WTC11 (cell line): ENCODE measurements at regions not wholly inside any gene's neighbourhood (a gene's known extent, or its start where the extent isn't known, plus 50 kb on each side); places are given as distances from the start of the nearest gene placed in this dataset.
A peak's percentile ranks its signal among the peaks of the same experiment; 100 is the strongest.

Experiments
- ATAC-seq: fragments of 200-7000 bp; cut with Tn5 transposase; 2 replicates; pipeline ENCODE4 v1.10.0; 2021; ENCODE audit warnings: mild to moderate bottlenecking, moderate library complexity
- CTCF ChIA-PET: fragments of 300-600 bp; sonication (Branson Sonifier 250); formaldehyde crosslinking; loops from one replicate; lab custom pipeline; 2021; ENCODE audit warnings: antibody characterized with exemption; lab: Charles Lee
- POLR2A ChIA-PET: fragments of 350-600 bp; sonication (Branson Sonifier 250); formaldehyde crosslinking; loops from one replicate; lab custom pipeline; 2021; ENCODE audit warnings: antibody characterized with exemption; lab: Charles Lee
- DNase-seq: peaks from one replicate; pipeline ENCODE4 v3.0.0; 2021; ENCODE audit warnings: low spot score
- H3K27ac Mint-ChIP-seq: 2 replicates; pipeline ENCODE4 v1.8.0; 2021; ENCODE audit warnings: mixed read lengths
- H3K27me3 Mint-ChIP-seq: 2 replicates; pipeline ENCODE4 v1.8.0; 2021; ENCODE audit warnings: low read depth, mild to moderate bottlenecking, moderate library complexity, mixed read lengths
- H3K36me3 Mint-ChIP-seq: 2 replicates; pipeline ENCODE4 v1.8.0; 2021; ENCODE audit warnings: mixed read lengths
- H3K4me1 Mint-ChIP-seq: 2 replicates; pipeline ENCODE4 v1.8.0; 2022; ENCODE audit warnings: mixed read lengths
- H3K4me3 Mint-ChIP-seq: 2 replicates; pipeline ENCODE4 v1.8.0; 2021; ENCODE audit warnings: mild to moderate bottlenecking, moderate library complexity, mixed read lengths
- H3K9me3 Mint-ChIP-seq: 2 replicates; pipeline ENCODE4 v1.8.0; 2021; ENCODE audit warnings: mixed read lengths
- ATF1 ChIP-seq: sonication (generic); formaldehyde crosslinking; IDR thresholded peaks from 2 replicates; pipeline ENCODE4 v1.8.1; 2023; ENCODE audit warnings: mild to moderate bottlenecking, moderate library complexity, missing genetic modification reagents
- CTCF ChIP-seq: fragments of 200-600 bp; IDR thresholded peaks from 2 replicates; pipeline ENCODE4 v1.8.0; 2022; ENCODE audit warnings: antibody characterized with exemption
- ELF4 ChIP-seq: sonication (generic); formaldehyde crosslinking; IDR thresholded peaks from 2 replicates; pipeline ENCODE4 v1.8.1; 2022; ENCODE audit warnings: low read depth, mild to moderate bottlenecking, moderate library complexity, missing genetic modification reagents
- FOXK1 ChIP-seq: sonication (generic); formaldehyde crosslinking; IDR thresholded peaks from 2 replicates; pipeline ENCODE4 v1.8.0; 2022; ENCODE audit warnings: mild to moderate bottlenecking, moderate library complexity, missing genetic modification reagents
- GABPB1 ChIP-seq: sonication (generic); formaldehyde crosslinking; IDR thresholded peaks from 2 replicates; pipeline ENCODE4 v1.8.1; 2023; ENCODE audit warnings: mild to moderate bottlenecking, missing genetic modification reagents
- GRHL2 ChIP-seq: fragments of 250-450 bp; sonication (Bioruptor Pico); IDR thresholded peaks from 2 replicates; pipeline ENCODE4 v1.8.0; 2022; ENCODE audit warnings: mild to moderate bottlenecking, moderate library complexity; ENCODE audit not compliant: insufficient replicate concordance, severe bottlenecking
- GTF2I ChIP-seq: fragments of 250-450 bp; sonication (Bioruptor Pico); conservative IDR thresholded peaks from 2 replicates; pipeline ENCODE4 v1.4.0; 2021; ENCODE audit warnings: mild to moderate bottlenecking
- JAZF1 ChIP-seq: fragments of 250-450 bp; sonication (Bioruptor Pico); IDR thresholded peaks from 2 replicates; pipeline ENCODE4 v1.9.0; 2021; ENCODE audit warnings: moderate library complexity, mild to moderate bottlenecking, inconsistent platforms
- NFATC4 ChIP-seq: fragments of 250-450 bp; sonication (Bioruptor Pico); IDR thresholded peaks from 2 replicates; pipeline ENCODE4 v1.9.0; 2021; ENCODE audit warnings: mild to moderate bottlenecking
- NR3C1 ChIP-seq: sonication (generic); formaldehyde crosslinking; conservative IDR thresholded peaks from 2 replicates; pipeline ENCODE4 v1.8.1; 2023; ENCODE audit warnings: low read depth, mild to moderate bottlenecking, missing genetic modification reagents
- SOX15 ChIP-seq: fragments of 250-450 bp; sonication (Bioruptor Pico); IDR thresholded peaks from 2 replicates; pipeline ENCODE4 v1.9.0; 2021; ENCODE audit warnings: mild to moderate bottlenecking
- TCF7 ChIP-seq: sonication (generic); formaldehyde crosslinking; IDR thresholded peaks from 2 replicates; pipeline ENCODE4 v1.8.0; 2022; ENCODE audit warnings: mild to moderate bottlenecking, low read depth, missing genetic modification reagents, moderate library complexity
- TEAD4 ChIP-seq: sonication (generic); formaldehyde crosslinking; IDR thresholded peaks from 2 replicates; pipeline ENCODE4 v1.8.0; 2022; ENCODE audit warnings: mild to moderate bottlenecking, missing genetic modification reagents
- ZNF232 ChIP-seq: sonication (generic); formaldehyde crosslinking; IDR thresholded peaks from 2 replicates; pipeline ENCODE4 v1.8.0; 2022; ENCODE audit warnings: mild to moderate bottlenecking, missing genetic modification reagents
- ZNF396 ChIP-seq: fragments of 250-450 bp; sonication (Bioruptor Pico); IDR thresholded peaks from 2 replicates; pipeline ENCODE4 v1.8.0; 2021; ENCODE audit warnings: mild to moderate bottlenecking, moderate library complexity, borderline replicate concordance
- ZNF416 ChIP-seq: fragments of 250-450 bp; sonication (Bioruptor Pico); IDR thresholded peaks from 2 replicates; pipeline ENCODE4 v1.9.0; 2021; ENCODE audit warnings: mild to moderate bottlenecking, inconsistent platforms
- ZSCAN18 ChIP-seq: fragments of 250-450 bp; sonication (Bioruptor Pico); IDR thresholded peaks from 2 replicates; pipeline ENCODE4 v2.1.2; 2022; ENCODE audit warnings: mild to moderate bottlenecking, moderate library complexity
- TF ChIP-seq, protein P1 (sequence below): fragments of 250-450 bp; sonication (Bioruptor Pico); IDR thresholded peaks from 2 replicates; pipeline ENCODE4 v1.9.0; 2021; ENCODE audit warnings: mild to moderate bottlenecking, borderline replicate concordance
- TF ChIP-seq, protein P2 (sequence below): sonication (generic); formaldehyde crosslinking; IDR thresholded peaks from 2 replicates; pipeline ENCODE4 v1.8.1; 2023; ENCODE audit warnings: mild to moderate bottlenecking, missing genetic modification reagents, borderline replicate concordance
- TF ChIP-seq, protein P3 (sequence below): sonication (generic); formaldehyde crosslinking; IDR thresholded peaks from 2 replicates; pipeline ENCODE4 v1.8.0; 2022; ENCODE audit warnings: mild to moderate bottlenecking, missing genetic modification reagents
- TF ChIP-seq, protein P4 (sequence below): sonication (generic); formaldehyde crosslinking; IDR thresholded peaks from 2 replicates; pipeline ENCODE4 v1.8.0; 2022; ENCODE audit warnings: mild to moderate bottlenecking, missing genetic modification reagents

GRCh38 chr4:155593793-155594192 lies 72.9 kb upstream of the GUCY1A1 start:
- ATAC-seq (peak; percentile 87), DNase-seq (no peak)
- no peak overlapping the region for H3K27ac Mint-ChIP-seq
- H3K27me3 Mint-ChIP-seq = peaks cover 10% of the 10 kb centered on the region; the same call in 1 of the 2 replicates
- POLR2A ChIA-PET = no interaction called here
- no peaks in the 10 kb centered on the region for H3K9me3 Mint-ChIP-seq
- TF ChIP-seq, protein P1, sequence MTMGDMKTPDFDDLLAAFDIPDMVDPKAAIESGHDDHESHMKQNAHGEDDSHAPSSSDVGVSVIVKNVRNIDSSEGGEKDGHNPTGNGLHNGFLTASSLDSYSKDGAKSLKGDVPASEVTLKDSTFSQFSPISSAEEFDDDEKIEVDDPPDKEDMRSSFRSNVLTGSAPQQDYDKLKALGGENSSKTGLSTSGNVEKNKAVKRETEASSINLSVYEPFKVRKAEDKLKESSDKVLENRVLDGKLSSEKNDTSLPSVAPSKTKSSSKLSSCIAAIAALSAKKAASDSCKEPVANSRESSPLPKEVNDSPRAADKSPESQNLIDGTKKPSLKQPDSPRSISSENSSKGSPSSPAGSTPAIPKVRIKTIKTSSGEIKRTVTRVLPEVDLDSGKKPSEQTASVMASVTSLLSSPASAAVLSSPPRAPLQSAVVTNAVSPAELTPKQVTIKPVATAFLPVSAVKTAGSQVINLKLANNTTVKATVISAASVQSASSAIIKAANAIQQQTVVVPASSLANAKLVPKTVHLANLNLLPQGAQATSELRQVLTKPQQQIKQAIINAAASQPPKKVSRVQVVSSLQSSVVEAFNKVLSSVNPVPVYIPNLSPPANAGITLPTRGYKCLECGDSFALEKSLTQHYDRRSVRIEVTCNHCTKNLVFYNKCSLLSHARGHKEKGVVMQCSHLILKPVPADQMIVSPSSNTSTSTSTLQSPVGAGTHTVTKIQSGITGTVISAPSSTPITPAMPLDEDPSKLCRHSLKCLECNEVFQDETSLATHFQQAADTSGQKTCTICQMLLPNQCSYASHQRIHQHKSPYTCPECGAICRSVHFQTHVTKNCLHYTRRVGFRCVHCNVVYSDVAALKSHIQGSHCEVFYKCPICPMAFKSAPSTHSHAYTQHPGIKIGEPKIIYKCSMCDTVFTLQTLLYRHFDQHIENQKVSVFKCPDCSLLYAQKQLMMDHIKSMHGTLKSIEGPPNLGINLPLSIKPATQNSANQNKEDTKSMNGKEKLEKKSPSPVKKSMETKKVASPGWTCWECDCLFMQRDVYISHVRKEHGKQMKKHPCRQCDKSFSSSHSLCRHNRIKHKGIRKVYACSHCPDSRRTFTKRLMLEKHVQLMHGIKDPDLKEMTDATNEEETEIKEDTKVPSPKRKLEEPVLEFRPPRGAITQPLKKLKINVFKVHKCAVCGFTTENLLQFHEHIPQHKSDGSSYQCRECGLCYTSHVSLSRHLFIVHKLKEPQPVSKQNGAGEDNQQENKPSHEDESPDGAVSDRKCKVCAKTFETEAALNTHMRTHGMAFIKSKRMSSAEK (CRISPR knock-in tag) = no peak
- TF ChIP-seq, protein P2, sequence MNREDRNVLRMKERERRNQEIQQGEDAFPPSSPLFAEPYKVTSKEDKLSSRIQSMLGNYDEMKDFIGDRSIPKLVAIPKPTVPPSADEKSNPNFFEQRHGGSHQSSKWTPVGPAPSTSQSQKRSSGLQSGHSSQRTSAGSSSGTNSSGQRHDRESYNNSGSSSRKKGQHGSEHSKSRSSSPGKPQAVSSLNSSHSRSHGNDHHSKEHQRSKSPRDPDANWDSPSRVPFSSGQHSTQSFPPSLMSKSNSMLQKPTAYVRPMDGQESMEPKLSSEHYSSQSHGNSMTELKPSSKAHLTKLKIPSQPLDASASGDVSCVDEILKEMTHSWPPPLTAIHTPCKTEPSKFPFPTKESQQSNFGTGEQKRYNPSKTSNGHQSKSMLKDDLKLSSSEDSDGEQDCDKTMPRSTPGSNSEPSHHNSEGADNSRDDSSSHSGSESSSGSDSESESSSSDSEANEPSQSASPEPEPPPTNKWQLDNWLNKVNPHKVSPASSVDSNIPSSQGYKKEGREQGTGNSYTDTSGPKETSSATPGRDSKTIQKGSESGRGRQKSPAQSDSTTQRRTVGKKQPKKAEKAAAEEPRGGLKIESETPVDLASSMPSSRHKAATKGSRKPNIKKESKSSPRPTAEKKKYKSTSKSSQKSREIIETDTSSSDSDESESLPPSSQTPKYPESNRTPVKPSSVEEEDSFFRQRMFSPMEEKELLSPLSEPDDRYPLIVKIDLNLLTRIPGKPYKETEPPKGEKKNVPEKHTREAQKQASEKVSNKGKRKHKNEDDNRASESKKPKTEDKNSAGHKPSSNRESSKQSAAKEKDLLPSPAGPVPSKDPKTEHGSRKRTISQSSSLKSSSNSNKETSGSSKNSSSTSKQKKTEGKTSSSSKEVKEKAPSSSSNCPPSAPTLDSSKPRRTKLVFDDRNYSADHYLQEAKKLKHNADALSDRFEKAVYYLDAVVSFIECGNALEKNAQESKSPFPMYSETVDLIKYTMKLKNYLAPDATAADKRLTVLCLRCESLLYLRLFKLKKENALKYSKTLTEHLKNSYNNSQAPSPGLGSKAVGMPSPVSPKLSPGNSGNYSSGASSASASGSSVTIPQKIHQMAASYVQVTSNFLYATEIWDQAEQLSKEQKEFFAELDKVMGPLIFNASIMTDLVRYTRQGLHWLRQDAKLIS (CRISPR knock-in tag) = no peak
- TF ChIP-seq, protein P3, sequence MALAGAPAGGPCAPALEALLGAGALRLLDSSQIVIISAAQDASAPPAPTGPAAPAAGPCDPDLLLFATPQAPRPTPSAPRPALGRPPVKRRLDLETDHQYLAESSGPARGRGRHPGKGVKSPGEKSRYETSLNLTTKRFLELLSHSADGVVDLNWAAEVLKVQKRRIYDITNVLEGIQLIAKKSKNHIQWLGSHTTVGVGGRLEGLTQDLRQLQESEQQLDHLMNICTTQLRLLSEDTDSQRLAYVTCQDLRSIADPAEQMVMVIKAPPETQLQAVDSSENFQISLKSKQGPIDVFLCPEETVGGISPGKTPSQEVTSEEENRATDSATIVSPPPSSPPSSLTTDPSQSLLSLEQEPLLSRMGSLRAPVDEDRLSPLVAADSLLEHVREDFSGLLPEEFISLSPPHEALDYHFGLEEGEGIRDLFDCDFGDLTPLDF = no peak
- no peak for TF ChIP-seq TEAD4 (CRISPR knock-in tag)
- TF ChIP-seq FOXK1 = no peak
- no peak for TF ChIP-seq SOX15 (CRISPR knock-in tag)
- no peak for TF ChIP-seq GRHL2 (CRISPR knock-in tag)
- no peak for TF ChIP-seq NR3C1 (CRISPR knock-in tag)
- TF ChIP-seq TCF7 (CRISPR knock-in tag) = no peak
- CTCF ChIA-PET = no interaction called here
- H3K4me1 Mint-ChIP-seq = peaks cover 12% of the 10 kb centered on the region
- H3K36me3 Mint-ChIP-seq = no peaks in the 10 kb centered on the region
- no peak overlapping the region for H3K4me3 Mint-ChIP-seq

- no peaks in the 10 kb centered on the region for H3K9me3 Mint-ChIP-seq
- ATAC-seq (no peak), DNase-seq (no peak)
- H3K4me3 Mint-ChIP-seq = no peak overlapping the region
- ChIA-PET POLR2A (no interaction called here), CTCF (no interaction called here)
- peaks cover 12% of the 10 kb centered on the region for H3K4me1 Mint-ChIP-seq
- no peak overlapping the region for H3K27ac Mint-ChIP-seq
- H3K27me3 Mint-ChIP-seq = peaks cover 10% of the 10 kb centered on the region; the same call in 1 of the 2 replicates
- H3K36me3 Mint-ChIP-seq = no peaks in the 10 kb centered on the region
- TF ChIP-seq GTF2I (CRISPR knock-in tag) (no peak), CTCF (no peak), GRHL2 (CRISPR knock-in tag) (no peak), JAZF1 (no peak), NFATC4 (CRISPR knock-in tag) (no peak), ZNF232 (CRISPR knock-in tag) (no peak), ELF4 (CRISPR knock-in tag) (no peak), ZNF396 (CRISPR knock-in tag) (no peak), ZSCAN18 (CRISPR knock-in tag) (no peak), GABPB1 (CRISPR knock-in tag) (no peak), ATF1 (CRISPR knock-in tag) (no peak), ZNF416 (no peak)
- TF ChIP-seq, protein P3 = no peak
- TF ChIP-seq, protein P4, sequence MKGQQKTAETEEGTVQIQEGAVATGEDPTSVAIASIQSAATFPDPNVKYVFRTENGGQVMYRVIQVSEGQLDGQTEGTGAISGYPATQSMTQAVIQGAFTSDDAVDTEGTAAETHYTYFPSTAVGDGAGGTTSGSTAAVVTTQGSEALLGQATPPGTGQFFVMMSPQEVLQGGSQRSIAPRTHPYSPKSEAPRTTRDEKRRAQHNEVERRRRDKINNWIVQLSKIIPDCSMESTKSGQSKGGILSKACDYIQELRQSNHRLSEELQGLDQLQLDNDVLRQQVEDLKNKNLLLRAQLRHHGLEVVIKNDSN (CRISPR knock-in tag) = no peak
Observed at GRCh38 chr4:155592938-155593297, 73.7 kb upstream of the GUCY1A1 start.
